Chondrocyte (in vitro differentiated cells): ENCODE measurements at regions not wholly inside any gene's neighbourhood (a gene's known extent, or its start where the extent isn't known, plus 50 kb on each side); places are given as distances from the start of the nearest gene placed in this dataset.

Experiments used
- DNase-seq: peaks from one replicate; pipeline ENCODE4 v3.0.0; 2021; ENCODE audit warnings: mixed read lengths, low spot score
- H3K27ac Mint-ChIP-seq: one replicate; pipeline ENCODE4 v1.8.0; 2021; ENCODE audit warnings: mild to moderate bottlenecking, moderate library complexity, mixed read lengths; ENCODE audit not compliant: unreplicated experiment
- H3K27me3 Mint-ChIP-seq: 2 replicates; pipeline ENCODE4 v1.8.0; 2021; ENCODE audit warnings: low read depth, mixed read lengths
- H3K36me3 Mint-ChIP-seq: 2 replicates; pipeline ENCODE4 v1.8.0; 2021; ENCODE audit warnings: low read depth, mixed read lengths
- H3K4me1 Mint-ChIP-seq: 2 replicates; pipeline ENCODE4 v1.8.0; 2021; ENCODE audit warnings: low read depth, mild to moderate bottlenecking, mixed read lengths
- H3K4me3 Mint-ChIP-seq: one replicate; pipeline ENCODE4 v1.8.0; 2021; ENCODE audit warnings: mild to moderate bottlenecking, moderate library complexity, mixed read lengths; ENCODE audit not compliant: unreplicated experiment
- H3K9me3 Mint-ChIP-seq: 2 replicates; pipeline ENCODE4 v1.8.0; 2021; ENCODE audit warnings: low read depth, mixed read lengths
- TF ChIP-seq, protein P1 (sequence below): fragments of 200-600 bp; sonication (generic); IDR thresholded peaks from 2 replicates; pipeline ENCODE4 v1.5.0; 2021; ENCODE audit warnings: antibody characterized with exemption, mild to moderate bottlenecking, moderate library complexity

DNA sequence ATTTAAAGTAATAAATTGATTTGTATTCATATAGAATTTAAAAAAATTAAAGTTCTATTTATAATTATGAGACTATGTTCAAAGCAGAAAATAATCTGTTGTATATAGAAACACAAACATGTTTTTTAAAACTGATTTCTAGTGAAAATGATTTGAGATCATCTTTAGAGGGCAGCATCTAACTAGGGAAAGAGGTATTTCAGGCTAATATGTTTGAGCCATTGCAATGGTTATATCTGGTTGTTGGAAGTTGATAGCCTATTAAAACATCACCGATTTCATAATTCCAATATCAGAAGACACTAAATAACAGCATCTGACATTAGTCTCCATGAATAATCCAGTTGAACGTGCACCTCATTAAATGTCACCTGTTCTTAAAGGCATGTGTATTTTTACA lies 79.8 kb upstream of the SLITRK6 start:
- Mint-ChIP-seq H3K4me3 (no peak overlapping the region), H3K9me3 (peaks cover 2% of the 10 kb centered on the region), H3K27me3 (peaks cover 5% of the 10 kb centered on the region), H3K36me3 (no peaks in the 10 kb centered on the region), H3K27ac (no peak overlapping the region), H3K4me1 (no peaks in the 10 kb centered on the region)
- DNase-seq = no peak
- TF ChIP-seq, protein P1, sequence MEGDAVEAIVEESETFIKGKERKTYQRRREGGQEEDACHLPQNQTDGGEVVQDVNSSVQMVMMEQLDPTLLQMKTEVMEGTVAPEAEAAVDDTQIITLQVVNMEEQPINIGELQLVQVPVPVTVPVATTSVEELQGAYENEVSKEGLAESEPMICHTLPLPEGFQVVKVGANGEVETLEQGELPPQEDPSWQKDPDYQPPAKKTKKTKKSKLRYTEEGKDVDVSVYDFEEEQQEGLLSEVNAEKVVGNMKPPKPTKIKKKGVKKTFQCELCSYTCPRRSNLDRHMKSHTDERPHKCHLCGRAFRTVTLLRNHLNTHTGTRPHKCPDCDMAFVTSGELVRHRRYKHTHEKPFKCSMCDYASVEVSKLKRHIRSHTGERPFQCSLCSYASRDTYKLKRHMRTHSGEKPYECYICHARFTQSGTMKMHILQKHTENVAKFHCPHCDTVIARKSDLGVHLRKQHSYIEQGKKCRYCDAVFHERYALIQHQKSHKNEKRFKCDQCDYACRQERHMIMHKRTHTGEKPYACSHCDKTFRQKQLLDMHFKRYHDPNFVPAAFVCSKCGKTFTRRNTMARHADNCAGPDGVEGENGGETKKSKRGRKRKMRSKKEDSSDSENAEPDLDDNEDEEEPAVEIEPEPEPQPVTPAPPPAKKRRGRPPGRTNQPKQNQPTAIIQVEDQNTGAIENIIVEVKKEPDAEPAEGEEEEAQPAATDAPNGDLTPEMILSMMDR = peak; percentile 38

- peaks cover 7% of the 10 kb centered on the region for H3K27me3 Mint-ChIP-seq
- H3K4me1 Mint-ChIP-seq = no peaks in the 10 kb centered on the region
- H3K9me3 Mint-ChIP-seq = no peaks in the 10 kb centered on the region
- H3K27ac Mint-ChIP-seq = no peak overlapping the region
- no peak for DNase-seq
- TF ChIP-seq, protein P1 = peak; percentile 66
- no peak overlapping the region for H3K4me3 Mint-ChIP-seq
- no peaks in the 10 kb centered on the region for H3K36me3 Mint-ChIP-seq
Measured at GRCh38 chr13:85864963-85865530, 65.8 kb upstream of the SLITRK6 start.

DNA sequence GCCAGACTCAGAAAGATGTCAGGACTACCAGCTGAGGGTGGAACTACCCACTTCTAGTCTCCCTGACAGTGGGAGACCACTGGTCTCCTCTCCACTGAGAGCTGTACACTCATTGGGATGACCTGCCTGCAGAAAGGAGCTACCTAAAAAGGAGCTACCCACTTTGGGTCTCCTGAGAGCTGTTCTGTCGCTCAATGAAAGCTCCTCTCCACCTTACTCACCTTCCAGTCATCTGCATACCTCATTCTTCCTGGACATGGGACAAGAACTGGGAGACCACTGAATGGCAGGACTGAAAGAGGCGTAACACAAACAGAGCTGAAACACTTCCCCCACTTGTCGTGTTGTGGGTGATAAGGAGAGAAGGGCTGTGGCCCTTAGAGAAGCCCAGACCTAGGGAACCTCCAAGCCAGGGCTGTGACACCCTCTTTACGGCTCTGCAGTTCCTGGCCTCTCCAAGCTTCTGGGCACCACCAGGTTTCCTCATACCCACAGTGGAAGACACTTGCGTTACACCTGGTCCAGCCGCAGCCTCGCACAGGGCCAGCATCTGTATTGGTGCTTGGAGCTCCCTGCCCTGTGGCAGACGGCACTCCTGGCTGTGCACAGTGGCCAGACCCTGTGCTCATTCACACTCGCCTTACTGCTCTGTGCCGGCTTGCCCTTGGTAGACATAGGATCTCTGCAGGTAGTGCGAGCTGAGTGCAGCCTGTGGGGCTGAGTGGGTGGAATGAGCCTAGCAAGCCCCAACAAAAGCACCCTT lies 54.9 kb upstream of the SLITRK6 start:
- no peaks in the 10 kb centered on the region for H3K4me1 Mint-ChIP-seq
- no peaks in the 10 kb centered on the region for H3K27me3 Mint-ChIP-seq
- no peak overlapping the region for H3K27ac Mint-ChIP-seq
- TF ChIP-seq, protein P1 = no peak
- H3K4me3 Mint-ChIP-seq = no peak overlapping the region
- H3K36me3 Mint-ChIP-seq = peaks cover 6% of the 10 kb centered on the region
- no peak for DNase-seq
- H3K9me3 Mint-ChIP-seq = peaks cover 16% of the 10 kb centered on the region

DNA sequence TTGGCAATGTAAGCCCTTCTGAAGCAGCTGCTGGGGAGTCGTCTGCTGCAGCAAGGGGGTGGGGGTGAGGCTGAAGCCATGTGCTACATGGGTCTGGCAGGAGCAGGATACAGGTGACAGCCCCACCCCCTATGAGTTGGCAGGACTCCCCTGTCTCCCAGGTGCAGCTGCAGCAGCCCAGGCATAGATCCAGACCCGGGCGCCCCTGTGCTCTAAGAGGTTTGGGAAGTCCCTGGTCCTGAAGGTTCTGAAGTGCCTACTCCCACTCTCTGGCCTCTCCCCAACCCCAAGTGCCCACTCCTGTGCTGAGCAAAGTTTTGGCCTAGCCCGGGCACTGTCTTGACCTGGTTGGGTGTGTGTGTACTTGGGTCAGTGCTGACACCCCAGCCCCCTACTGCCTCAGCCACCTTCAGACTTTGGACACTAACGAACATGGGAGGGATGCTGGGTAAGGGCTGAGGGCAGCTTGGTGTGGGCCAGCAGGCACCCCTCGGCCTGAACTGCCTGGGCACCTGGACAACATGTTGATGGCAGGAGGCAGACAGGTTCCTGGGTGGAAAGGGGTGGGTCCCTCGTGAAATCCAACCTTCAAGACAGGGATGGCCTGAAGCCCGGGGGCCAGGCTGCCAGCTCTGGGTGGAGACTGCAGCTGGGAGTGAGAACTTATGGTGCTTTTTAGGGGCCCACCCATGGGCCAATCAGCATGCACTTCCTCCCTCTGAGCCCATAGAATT lies 54.1 kb upstream of the SLITRK6 start:
- TF ChIP-seq, protein P1 = no peak
- peaks cover 16% of the 10 kb centered on the region for H3K9me3 Mint-ChIP-seq
- H3K27ac Mint-ChIP-seq = no peak overlapping the region
- DNase-seq = no peak
- H3K4me1 Mint-ChIP-seq = no peaks in the 10 kb centered on the region
- peaks cover 6% of the 10 kb centered on the region for H3K36me3 Mint-ChIP-seq
- H3K4me3 Mint-ChIP-seq = no peak overlapping the region
- H3K27me3 Mint-ChIP-seq = no peaks in the 10 kb centered on the region
